HG02610 (cell line): ENCODE measurements at regions not wholly inside any gene's neighbourhood (a gene's known extent, or its start where the extent isn't known, plus 50 kb on each side); places are given as distances from the start of the nearest gene placed in this dataset.

Experiments used
- ATAC-seq: cut with Tn5 transposase; IDR thresholded peaks from one replicate; pipeline ENCODE4 v1.9.1; 2021; ENCODE audit warnings: mild to moderate bottlenecking, moderate library complexity; ENCODE audit not compliant: unreplicated experiment

DNA sequence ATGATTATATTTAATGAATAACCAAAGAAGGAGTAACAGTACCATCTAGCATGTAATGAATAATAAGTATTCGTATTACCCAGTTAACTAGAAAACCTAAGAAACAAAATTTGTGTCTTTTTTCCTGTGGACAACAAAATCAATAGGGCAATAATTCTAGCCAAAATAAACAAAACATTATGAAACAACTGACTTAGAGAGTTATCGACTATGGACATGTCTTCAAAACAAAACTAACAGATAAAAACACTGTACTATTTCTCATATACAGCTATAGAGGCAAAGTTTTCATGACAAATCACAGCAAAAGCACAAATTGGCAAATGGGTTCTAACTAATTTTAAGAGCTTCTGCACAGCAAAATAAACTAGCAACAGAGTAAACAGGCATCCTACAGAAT lies 224.1 kb downstream of the ALX1 start:
- no peak for ATAC-seq

DNA sequence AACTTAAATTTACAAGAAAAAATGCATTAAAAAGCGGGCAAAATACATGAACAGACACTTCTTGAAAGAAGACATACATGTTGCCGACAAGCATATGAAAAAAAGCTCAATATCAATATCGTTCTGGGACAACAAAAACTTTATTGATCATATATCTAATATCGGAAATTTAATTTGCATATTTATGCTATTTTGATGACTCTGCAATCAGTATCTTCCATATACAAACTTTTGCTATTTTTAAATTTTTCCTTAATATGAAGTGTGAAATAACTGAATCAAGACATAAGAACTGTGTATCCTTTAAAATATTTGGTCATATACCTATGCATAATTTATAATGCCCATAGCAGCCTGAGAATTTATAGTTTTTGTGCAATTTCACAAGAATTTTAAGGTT lies 224.6 kb downstream of the ALX1 start:
- ATAC-seq: no peak

DNA sequence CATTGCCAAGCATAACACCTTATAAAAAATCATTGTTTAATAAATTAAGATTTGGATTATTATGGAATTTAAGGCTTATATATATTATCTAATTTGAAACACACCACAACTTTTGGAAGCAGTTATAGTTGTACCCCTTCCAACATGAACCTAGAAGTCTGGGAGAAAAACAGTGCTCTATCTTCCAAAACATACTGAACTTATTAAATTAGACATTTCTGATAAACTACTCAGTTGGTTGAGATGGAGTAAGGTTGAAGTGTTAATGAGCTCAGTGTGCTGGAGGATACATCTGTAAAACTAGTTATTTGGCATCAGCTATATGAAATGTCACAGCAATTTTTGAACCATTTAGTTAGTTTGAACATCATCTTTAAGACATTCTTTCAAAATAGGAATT lies 227.4 kb downstream of the ALX1 start:
- ATAC-seq: no peak

DNA sequence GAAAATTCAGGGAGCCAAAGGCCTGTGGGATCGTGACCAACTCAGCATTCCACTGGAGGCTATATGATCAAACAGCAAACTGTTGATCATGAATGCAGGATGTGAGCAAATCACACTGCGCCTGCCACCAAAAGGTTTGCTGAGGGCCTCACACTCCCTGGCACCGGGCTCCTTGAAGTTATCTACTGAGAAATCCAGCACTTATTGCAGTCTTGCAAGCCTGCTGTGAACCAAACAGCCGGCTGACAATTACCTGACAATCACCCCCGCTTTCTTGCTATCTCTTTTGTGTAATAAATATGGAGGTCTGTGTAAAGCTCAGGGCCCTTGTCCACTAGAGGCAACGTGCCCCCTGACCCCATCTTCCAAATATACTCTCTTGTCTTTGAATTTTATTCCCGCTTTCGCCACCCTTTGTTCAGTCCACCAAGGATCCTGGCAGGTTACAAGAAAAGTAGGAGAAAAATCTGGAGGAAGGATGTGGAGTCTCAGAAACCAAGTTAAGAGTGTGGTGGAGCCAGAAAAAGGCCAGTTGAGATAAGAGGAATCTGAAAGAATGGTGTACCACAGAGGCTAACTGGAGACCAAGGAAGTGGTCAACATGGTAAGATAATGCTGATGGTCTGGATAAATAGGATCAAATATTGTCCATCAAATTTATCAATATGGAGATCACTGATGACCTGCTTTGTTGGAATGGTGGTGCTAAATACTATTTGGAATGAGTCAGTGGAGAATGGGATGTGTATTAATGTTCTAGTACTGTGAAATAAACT lies 229.2 kb downstream of the ALX1 start:
- ATAC-seq: no peak

DNA sequence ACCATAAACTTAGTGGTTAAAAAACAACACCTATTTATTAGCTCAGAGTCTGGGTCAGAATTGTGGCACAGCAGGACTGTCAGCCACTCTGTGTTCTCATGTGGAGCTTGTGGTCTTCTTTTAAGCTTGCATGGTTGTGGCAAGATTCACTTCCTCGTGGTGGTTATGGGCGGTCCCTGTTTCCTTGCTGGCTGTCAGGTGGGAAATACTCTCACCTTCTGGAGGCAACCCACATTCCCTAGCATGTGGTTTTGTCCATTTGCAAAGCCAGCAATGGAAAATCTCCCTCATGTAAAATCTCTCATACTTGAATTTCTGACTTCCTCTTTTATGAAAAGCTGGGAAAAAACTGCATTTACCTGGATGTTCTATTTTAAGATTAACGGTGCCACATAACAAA lies 229.8 kb downstream of the ALX1 start:
- ATAC-seq: peak; percentile 94

DNA sequence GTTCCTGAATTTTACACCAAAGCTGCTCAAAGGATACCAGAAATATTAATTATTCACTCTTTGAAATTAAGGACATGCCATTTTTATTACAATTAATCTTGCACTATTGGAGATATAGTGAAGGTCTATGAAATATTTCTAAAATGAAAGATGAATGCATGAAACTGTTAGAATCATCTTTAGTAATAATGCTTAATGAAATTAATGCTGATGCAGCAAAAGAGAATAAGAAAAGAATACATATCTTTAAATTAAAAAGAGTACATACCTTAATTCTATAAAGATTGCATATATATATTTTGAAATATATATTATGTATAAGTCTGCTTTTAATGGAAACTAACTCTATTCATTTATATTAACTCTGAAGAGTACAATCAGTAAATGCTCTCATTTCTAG lies 236.0 kb downstream of the ALX1 start:
- no peak for ATAC-seq

DNA sequence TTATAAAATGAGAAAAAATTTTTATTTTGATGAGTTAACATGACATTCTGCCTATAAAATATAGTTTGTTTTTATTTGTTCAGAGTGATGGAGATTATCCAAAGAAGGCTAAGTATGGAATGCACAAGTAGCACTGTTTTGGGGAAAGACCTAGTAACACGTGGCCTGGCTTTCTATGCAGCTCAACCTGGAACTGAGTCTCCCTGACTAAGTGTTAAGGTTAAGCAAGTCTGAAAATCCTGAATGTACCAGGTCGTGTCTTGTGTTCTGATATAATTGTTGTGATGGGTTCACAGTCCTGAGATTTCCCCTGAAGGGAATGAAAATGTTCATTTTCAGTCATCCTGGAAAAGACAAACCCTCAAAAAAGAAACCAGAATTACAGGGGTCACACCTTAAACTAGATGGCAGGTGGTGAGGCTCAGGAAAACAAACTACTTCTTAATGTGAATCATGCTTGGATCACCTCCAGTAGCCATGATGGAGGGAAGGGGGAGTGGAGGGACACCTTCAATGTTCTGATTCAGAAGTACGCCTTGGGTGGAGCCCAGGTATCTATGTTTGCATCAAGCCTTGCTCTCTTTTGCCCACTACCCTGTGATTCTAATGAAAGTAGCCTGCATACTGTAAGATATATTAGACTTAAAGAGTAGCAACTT lies 236.8 kb downstream of the ALX1 start:
- no peak for ATAC-seq

DNA sequence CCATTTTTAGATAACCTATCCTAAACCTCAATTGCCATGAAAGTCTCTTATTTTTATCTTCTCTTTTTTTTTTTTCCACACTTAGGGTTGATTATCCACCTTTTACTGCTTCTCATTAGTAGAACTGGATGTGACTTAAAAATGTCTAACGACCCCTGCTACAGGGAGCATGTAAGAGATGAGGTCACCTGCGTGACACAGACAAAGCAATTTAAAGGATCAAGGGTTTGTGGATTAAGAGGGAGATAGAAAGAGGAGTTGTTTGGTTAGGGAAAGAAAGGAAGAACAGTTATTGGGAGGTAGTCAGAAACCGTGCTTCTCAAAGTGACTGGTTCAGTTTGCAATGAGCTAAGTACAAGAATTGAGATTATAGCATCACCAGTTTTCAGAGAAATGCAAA lies 239.1 kb downstream of the ALX1 start:
- ATAC-seq: no peak

DNA sequence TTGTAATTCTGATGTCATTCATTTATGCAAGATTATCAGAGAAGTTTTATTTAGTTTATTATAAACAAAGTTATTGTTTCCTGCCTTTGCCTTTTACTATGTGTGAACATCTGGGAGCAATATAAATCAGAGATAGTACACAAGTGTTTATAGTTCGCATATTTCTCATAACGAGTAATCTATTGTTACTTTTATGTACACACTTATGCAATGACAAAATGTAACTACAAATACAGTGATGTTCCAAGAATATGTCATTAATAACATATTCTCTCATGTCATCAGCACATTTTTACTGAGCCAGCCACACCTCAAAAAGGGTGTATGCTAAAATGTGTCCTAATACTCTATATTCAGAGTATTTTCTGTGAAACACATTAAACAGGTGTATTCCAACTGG lies 243.2 kb downstream of the ALX1 start:
- ATAC-seq: no peak

DNA sequence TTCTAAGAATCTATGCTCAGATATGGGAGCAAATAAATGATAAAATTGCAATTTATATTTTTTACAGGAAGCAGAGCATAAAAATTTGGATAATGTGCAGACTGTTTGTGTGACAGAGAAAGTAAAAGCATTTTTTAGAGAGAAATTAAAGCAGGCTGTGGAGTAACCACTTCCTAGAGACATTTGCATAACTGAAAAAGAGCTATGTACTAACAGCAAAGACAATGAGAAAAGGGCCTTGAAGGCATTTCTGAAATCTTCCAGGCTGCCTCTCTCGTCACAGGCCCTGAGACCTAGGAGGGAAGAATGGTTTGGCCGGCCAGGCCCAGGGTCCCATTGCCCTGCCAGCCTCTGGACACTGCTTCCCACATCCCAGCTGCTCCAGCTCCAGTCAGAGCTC lies 247.2 kb downstream of the ALX1 start:
- peak; percentile 77 for ATAC-seq

DNA sequence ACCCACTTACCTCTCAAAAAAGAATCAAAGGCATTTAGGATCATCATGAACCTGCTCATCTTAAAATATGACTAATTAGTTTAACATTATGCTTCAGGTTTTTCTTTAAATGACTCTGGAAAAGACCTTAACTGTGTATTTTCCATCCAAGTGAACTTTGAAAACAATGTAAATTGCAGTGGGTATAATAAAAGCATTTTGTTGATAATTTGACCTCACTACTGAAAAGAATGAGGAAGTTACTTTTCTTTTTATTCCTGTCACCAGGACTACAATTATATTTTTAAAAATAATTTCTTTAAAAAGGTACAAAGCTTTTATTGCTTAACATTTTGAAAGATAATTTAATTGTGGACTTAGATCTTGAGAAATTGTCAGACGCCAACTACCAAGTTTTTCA lies 249.9 kb downstream of the ALX1 start:
- no peak for ATAC-seq

DNA sequence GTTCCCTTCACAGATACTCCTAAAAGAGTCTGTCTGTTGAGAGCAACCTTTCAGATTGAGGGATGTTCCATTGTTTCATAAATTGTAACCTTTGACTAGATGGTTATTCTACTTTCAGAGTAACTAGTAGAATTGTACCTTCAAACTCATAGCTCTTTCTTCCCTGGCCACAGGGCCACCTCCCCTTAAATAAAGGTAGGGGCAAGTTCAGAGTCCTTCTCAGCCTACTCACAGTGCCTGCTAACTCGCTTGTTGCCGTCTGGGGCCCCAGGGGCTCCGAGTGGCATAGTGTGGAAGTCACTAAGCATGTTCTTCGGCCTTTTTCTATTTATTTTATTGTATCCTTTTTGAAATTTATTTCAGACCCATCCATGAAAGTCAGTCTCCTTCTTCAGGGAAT lies 250.4 kb downstream of the ALX1 start:
- ATAC-seq: no peak

DNA sequence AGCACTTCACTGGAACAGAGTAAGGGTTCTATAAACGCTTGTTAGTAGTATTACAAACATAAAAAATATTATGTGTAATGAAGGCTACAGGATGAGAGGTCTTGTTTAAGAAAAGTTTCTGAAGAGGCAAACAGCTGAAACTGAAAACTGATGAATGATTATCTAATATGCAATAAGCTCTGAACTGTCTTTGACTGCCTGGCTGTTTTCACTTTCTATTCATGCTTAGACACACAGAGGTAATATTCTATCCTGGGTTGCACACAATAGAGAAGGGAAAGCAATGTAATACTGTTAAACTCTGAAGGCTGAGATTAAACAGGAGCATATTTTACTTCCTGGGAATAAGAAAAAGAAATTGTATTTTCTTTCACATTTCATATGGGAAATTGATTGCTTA lies 251.3 kb downstream of the ALX1 start:
- ATAC-seq: peak; percentile 81

DNA sequence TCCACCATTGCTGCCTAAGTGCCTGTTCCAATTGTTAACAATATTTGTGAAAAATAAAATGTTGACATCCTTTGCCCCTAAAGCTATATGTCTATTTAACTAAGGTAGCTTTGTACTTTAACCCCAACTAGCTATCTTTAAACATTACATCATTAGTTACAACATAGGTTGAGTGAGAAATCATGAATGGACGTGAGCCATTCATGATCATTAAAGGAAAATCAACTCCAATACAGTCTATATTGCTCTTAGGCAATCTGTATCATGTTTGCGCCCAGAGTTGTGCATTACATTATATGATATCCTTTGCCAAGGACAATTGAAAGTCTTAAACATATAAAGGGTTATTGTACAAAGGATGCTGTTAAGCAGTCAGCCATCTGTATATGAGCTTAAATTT lies 269.6 kb downstream of the ALX1 start:
- ATAC-seq: no peak

DNA sequence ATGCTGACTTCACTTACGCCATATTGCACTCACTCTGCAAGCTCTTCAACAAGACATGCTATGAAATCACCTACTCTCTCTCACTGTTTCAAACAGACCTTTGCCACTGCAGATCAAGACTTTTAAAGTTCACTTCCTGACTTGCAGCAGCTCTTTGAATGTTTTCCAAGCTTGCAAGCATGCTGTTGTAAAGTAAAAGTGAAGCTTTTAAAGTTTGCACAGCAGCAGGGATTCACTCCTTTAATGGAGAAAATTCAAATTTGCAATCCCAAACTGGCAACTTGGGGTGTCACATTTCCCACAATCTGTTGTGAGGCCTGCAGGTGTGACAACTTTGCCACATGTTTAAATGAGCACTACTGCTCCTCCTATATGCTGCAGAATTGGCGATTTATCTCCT lies 270.9 kb downstream of the ALX1 start:
- no peak for ATAC-seq

DNA sequence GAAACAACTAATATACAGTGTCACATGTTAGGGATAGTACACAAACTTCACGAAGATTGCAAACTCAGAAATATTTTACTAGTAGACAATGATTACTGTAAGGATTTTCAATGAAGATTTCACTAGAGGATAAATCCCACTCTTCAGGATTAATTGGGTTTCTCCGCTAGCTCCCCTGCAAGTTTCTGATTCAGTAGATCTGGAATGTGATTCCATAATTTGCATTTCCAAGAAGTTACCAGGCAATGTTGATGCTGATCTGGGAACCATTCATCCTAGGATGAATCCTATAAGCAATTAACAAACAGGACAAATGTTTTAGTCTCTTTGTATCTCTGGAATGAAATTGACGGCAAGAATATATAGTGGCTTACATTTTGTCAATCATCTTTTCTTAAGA lies 272.4 kb downstream of the ALX1 start:
- ATAC-seq: no peak

DNA sequence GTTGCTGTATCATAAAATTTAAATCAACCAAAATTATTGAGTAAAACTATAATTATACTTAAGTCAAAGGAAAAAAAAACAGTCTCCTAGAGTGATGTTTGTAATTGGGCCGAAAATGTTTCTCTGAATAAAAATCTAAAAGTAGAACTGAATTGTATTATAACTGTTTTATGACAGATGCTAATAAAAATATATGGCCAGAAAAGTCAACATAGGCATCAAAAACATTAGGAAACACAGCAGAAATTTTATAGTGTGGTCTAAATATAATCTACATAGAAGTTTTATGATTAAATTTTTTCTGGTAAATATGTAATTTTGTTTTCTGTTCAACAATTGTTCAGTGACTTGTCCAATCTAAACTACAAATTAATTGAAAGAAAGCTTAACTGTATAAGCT lies 277.8 kb downstream of the ALX1 start:
- no peak for ATAC-seq

DNA sequence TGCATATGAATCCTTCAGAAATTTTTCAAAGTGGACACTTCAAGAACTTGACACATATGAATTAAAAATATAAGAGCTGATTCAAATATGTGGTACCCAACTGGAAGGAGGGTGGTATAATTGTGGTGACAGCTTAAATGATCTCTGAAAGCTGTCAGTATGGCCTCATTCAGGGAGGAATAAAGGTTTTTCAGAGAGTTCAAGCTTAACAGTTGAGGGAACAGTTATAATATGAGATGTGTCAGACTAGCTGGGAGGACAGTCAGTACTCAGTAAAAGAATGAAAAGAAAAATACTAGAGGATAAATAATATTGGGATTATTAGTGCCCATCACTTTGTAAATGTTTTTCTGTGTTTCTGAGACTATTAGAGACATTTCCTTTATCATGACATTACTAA lies 277.5 kb downstream of the RASSF9 start:
- no peak for ATAC-seq

DNA sequence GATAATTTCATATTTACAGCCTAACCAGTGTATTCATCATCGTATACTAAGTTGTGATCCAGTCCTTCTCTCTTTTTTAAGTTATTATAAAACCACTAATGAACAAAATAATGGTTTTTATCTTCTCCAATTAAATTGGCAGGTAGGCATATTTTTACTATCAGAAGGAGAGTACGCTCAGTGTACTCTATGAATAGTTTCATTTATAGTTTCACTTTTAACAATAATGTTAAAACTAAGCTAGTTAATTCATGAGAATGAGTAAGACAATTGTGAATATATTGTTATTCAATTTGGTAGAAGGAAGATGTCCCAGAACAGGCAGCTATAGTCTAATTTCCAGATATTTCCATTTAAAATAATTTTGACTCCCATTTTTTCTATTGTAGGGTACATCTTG lies 277.1 kb downstream of the RASSF9 start:
- no peak for ATAC-seq

DNA sequence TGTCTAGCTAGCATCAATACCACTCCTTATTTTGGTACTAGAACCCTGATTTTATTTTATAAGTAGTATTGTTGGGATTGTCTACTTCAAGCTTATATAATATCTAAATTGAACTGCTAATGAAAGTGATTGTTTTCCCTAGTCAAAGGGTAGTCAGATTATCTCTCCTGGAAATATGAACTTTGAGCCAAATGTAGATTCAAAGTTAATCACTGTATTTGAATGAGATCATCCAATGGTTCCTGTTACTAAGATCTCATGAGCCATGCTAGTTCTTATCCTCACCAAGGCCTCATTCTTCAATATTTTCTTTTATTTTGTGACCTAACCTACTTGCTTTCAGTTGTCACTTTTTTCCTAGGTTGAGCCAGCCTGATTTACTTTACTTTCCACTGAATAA lies 276.7 kb downstream of the RASSF9 start:
- ATAC-seq: no peak

DNA sequence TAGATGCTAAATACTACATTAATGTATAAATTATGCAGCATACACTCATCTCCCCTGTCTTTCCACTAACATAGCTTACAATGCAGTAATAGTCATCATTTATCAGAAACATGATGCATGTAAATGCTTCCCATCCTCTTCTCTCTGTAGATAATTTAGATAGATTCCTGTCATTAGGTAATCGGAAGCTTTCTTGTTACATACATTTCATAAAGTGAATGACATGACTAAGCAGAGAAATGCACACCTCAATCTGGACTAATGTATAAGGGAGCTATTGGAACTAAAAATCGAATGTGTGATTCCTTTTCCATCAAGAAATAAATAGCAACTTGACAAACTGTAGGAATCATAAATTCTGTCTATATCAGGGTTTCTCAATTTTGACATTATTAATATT lies 273.4 kb downstream of the RASSF9 start:
- no peak for ATAC-seq

DNA sequence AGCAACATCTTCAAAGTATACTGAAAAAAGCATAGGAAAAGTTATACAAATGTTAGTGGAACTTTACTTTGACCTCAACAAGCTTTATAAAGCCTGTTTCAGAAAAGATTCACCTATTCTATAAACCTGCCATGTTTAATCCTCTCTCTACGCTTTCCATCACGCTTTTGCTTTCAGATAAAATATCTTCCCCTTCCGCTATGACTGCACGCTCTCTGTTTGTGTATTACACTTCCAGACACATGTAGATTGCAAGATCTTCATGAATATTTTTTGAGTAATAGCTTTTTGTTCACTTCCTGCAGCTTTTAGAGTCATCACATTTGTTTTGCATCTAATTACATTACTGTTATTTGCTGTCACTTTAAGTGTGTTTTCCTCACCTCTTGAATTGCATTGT lies 271.4 kb downstream of the RASSF9 start:
- ATAC-seq: no peak
